Activated CD8-positive, alpha-beta memory T cell treated with anti-CD3 and anti-CD28 coated beads for 4 hours (primary cell): ENCODE measurements at regions not wholly inside any gene's neighbourhood (a gene's known extent, or its start where the extent isn't known, plus 50 kb on each side); places are given as distances from the start of the nearest gene placed in this dataset.

Source experiments
- DNase-seq, 2 donors: peaks; one replicate each; pipeline ENCODE4 v3.0.0-alpha.2; 2020; ENCODE audit warnings: low read depth in 2 of 2

DNA sequence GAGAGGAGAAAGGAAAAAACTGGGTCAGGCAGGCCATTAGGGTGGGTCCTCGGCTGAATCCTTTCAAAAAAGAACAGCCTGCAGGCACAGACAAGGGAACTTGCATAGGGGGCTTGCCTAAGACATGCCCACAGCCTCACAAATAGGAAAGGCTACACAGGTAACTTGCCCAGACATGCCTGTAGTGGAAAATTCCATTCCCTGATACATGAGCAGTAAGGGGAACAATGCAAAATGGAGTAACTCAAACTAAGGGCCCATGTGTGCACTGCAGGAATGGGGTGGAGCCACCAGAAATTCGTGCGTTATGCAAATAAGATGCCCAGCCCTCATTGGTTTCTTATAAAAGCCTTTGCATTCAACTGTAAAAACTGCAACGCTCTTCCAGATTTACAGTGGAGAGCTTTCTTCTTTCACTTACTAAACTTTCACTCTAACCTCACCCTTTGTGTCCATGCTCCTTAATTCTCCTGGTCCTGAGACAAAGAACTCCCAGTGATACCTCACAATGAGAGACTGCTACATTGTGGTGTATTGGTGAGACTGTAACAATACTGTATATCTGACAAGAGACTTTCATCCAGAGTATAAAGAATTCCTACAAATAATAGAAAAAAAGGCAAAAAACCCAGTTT lies 59.5 kb upstream of the SLITRK1 start:
- DNase-seq = no peak

DNA sequence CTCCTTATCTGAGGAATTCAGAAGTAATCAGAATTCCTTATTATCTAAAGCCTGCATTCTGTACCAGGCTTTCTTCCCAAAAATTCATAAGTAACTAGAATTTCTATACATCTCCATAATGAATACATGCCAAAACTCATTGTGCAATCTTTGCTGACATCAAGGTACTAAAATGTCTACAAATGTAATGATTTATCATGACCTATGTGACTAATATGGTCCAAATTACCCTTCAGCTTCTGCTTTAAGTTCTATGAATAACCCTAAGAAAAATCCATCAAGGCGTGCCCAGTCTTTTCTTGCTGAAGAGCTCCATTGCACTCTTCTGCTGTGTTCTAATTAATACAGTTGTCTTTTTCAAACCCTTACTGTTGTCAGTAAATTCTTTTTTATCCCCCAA lies 58.5 kb upstream of the SLITRK1 start:
- no peak for DNase-seq

DNA sequence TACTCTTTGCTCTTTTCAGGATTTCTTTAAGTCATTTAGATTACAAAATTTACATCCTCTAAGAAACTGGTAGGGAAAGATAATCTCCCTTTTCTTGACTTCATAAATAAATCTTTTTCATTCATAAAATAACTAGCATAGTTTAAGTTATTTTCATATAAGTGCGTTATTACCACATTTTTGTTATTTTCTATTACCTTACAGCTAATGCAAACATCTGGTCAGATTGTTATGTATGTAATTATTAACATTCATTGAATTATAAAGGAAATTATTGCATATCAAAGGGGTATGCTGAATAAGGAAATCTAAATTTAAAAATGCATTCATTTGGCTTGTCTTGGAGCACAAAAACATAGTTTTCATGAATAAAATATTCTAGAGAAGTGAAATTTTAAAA lies 55.3 kb upstream of the SLITRK1 start:
- no peak for DNase-seq

DNA sequence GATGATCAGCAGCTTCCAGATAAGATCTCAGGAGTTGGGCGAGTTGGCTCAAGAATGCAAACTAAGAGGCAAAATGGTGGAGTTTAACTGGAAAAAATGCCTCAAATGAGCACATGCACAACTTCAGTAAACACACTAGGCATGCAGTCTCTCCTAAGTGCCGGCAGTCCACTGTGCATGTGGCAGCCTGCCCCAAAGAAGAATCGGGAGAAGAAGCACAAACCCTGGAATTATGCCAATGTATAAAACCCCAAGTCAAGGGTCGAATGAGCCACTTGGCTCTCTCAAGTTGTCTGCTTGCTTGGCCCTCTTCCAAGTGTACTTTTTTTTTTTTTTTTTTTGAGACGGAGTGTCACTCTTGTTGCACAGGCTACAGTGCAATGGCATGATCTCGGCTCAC lies 53.3 kb upstream of the SLITRK1 start:
- DNase-seq = no peak
